ENCODE measurements at regions not wholly inside any gene's neighbourhood (a gene's known extent, or its start where the extent isn't known, plus 50 kb on each side); places are given as distances from the start of the nearest gene placed in this dataset.

- no peak for DNase-seq (ENCODE audit: low read depth, low spot score)
- H4K20me1 ChIP-seq (replicated peaks; ENCODE audit: control insufficient read depth, extremely low read depth, insufficient read depth, low read length) = no peaks in the 10 kb centered on the region
- no peaks in the 10 kb centered on the region for H3K9me1 ChIP-seq (replicated peaks; ENCODE audit: control insufficient read depth, extremely low read depth, insufficient read depth, low read length)
- no peaks in the 10 kb centered on the region for H3K36me3 ChIP-seq (ENCODE audit: control insufficient read depth in 2 of 2, extremely low read depth in 1 of 2, insufficient read depth in 2 of 2, low read length in 2 of 2)
- intact Hi-C loops (cut with micrococcal nuclease) = no loop called here
- TF ChIP-seq, protein P1, sequence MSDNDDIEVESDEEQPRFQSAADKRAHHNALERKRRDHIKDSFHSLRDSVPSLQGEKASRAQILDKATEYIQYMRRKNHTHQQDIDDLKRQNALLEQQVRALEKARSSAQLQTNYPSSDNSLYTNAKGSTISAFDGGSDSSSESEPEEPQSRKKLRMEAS (IDR thresholded peaks at IDR 0.05; ENCODE audit: insufficient read depth, insufficient read length) = no peak
- TF ChIP-seq JUN (IDR thresholded peaks at IDR 0.05; ENCODE audit: borderline replicate concordance, insufficient read depth, insufficient read length, low read depth) (no peak), POLR2A (IDR thresholded peaks at IDR 0.05; ENCODE audit: low read depth, low read length) (no peak), POLR2AphosphoS5 (IDR thresholded peaks at IDR 0.05; ENCODE audit: insufficient read depth, low read depth, low read length) (no peak), GATA2 (IDR thresholded peaks at IDR 0.05; ENCODE audit: insufficient read depth, insufficient read length, low read depth, low read length) (no peak)
- TF ChIP-seq, protein P2, sequence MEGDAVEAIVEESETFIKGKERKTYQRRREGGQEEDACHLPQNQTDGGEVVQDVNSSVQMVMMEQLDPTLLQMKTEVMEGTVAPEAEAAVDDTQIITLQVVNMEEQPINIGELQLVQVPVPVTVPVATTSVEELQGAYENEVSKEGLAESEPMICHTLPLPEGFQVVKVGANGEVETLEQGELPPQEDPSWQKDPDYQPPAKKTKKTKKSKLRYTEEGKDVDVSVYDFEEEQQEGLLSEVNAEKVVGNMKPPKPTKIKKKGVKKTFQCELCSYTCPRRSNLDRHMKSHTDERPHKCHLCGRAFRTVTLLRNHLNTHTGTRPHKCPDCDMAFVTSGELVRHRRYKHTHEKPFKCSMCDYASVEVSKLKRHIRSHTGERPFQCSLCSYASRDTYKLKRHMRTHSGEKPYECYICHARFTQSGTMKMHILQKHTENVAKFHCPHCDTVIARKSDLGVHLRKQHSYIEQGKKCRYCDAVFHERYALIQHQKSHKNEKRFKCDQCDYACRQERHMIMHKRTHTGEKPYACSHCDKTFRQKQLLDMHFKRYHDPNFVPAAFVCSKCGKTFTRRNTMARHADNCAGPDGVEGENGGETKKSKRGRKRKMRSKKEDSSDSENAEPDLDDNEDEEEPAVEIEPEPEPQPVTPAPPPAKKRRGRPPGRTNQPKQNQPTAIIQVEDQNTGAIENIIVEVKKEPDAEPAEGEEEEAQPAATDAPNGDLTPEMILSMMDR (IDR thresholded peaks at IDR 0.05; ENCODE audit: extremely low read depth in 1 of 2, insufficient read depth in 1 of 2, low read depth in 1 of 2, low read length in 2 of 2) = no peak
- no peaks in the 10 kb centered on the region for H3K79me2 ChIP-seq (ENCODE audit: control insufficient read depth, insufficient read depth, low read length)
- CTCF ChIA-PET = no interaction called here
- H3K27ac ChIP-seq (ENCODE audit: insufficient read depth, low read depth, low read length) = no peak overlapping the region
- H3K4me3 ChIP-seq (replicated peaks in 1 of 3; ENCODE audit: insufficient read depth in 1 of 3, low read depth in 1 of 3, low read length in 3 of 3) = no peak overlapping the region
- no peaks in the 10 kb centered on the region for H3K9me3 ChIP-seq (replicated peaks; ENCODE audit: control insufficient read depth, insufficient read depth, low read length)
- POLR2A ChIA-PET = no interaction called here
- H3K4me2 ChIP-seq (ENCODE audit: insufficient read depth, low read length) = no peak overlapping the region
- no TSS peak for BruUV-seq (replicated peaks)
- dilution Hi-C loops (cut with MboI; ENCODE audit: extremely low pct_ligation_motif_present, low sequenced_read_pairs) = no loop called here
- H3K27me3 ChIP-seq (ENCODE audit: control insufficient read depth in 2 of 2, insufficient read depth in 2 of 2, low read length in 2 of 2) = no peaks in the 10 kb centered on the region
- no peaks in the 10 kb centered on the region for H3K4me1 ChIP-seq (ENCODE audit: control insufficient read depth, extremely low read depth, insufficient read depth, low read length)
- H3K9ac ChIP-seq (replicated peaks; ENCODE audit: extremely low read depth, insufficient read depth, low read length) = no peak overlapping the region
- no peak for FAIRE-seq
- H2AFZ ChIP-seq (ENCODE audit: low read depth, low read length) = no peak overlapping the region
These were observed 484.7 kb upstream of the ARRDC3 start for GRCh38 chr5:91867799-91868198.

DNA sequence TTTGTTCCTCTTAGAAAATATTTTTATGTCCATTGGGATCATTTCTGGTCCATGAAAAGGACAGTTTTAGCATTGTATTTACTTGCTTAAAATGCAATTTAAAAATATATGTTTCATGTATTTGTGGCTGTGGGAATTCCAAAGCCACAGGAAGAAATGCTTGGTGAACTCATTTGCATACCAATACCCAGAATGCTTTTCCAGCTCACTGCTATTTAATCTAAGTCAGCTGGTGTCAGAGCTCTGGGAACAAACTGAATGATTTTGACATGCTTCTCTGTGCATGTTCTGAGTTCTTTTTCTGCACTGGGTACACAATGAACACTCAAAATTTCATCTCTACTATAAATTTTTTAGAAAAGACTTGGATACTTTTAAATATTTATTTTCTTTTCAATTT lies 482.8 kb upstream of the ARRDC3 start:
- Histone ChIP-seq H2AFZ (ENCODE audit: low read depth, low read length) (no peak overlapping the region), H3K27ac (ENCODE audit: insufficient read depth, low read depth, low read length) (no peak overlapping the region), H3K36me3 (ENCODE audit: control insufficient read depth in 2 of 2, extremely low read depth in 1 of 2, insufficient read depth in 2 of 2, low read length in 2 of 2) (no peaks in the 10 kb centered on the region), H3K4me2 (ENCODE audit: insufficient read depth, low read length) (no peak overlapping the region), H3K27me3 (ENCODE audit: control insufficient read depth in 2 of 2, insufficient read depth in 2 of 2, low read length in 2 of 2) (no peaks in the 10 kb centered on the region), H3K9me3 (replicated peaks; ENCODE audit: control insufficient read depth, insufficient read depth, low read length) (no peaks in the 10 kb centered on the region), H3K4me3 (replicated peaks in 1 of 3; ENCODE audit: insufficient read depth in 1 of 3, low read depth in 1 of 3, low read length in 3 of 3) (no peak overlapping the region), H3K9ac (replicated peaks; ENCODE audit: extremely low read depth, insufficient read depth, low read length) (no peak overlapping the region), H3K79me2 (ENCODE audit: control insufficient read depth, insufficient read depth, low read length) (no peaks in the 10 kb centered on the region), H3K4me1 (ENCODE audit: control insufficient read depth, extremely low read depth, insufficient read depth, low read length) (no peaks in the 10 kb centered on the region), H4K20me1 (replicated peaks; ENCODE audit: control insufficient read depth, extremely low read depth, insufficient read depth, low read length) (no peaks in the 10 kb centered on the region), H3K9me1 (replicated peaks; ENCODE audit: control insufficient read depth, extremely low read depth, insufficient read depth, low read length) (no peaks in the 10 kb centered on the region)
- dilution Hi-C loops (cut with MboI; ENCODE audit: extremely low pct_ligation_motif_present, low sequenced_read_pairs) = no loop called here
- intact Hi-C loops (cut with micrococcal nuclease) = no loop called here
- BruUV-seq (replicated peaks) = no TSS peak
- no peak for DNase-seq (ENCODE audit: low read depth, low spot score)
- TF ChIP-seq, protein P1 (IDR thresholded peaks at IDR 0.05; ENCODE audit: insufficient read depth, insufficient read length) = no peak
- TF ChIP-seq EZH2 (IDR thresholded peaks at IDR 0.05; ENCODE audit: borderline replicate concordance, low read depth, low read length, severe bottlenecking) (no peak), POLR2A (IDR thresholded peaks at IDR 0.05; ENCODE audit: low read depth, low read length) (no peak), MYC (IDR thresholded peaks at IDR 0.05; ENCODE audit: low read depth, low read length) (no peak), POLR2AphosphoS5 (IDR thresholded peaks at IDR 0.05; ENCODE audit: insufficient read depth, low read depth, low read length) (no peak), GATA2 (IDR thresholded peaks at IDR 0.05; ENCODE audit: insufficient read depth, insufficient read length, low read depth, low read length) (no peak), FOS (IDR thresholded peaks at IDR 0.05; ENCODE audit: borderline replicate concordance, insufficient read depth, low read length) (no peak), JUN (IDR thresholded peaks at IDR 0.05; ENCODE audit: borderline replicate concordance, insufficient read depth, insufficient read length, low read depth) (no peak)
- TF ChIP-seq, protein P2 (IDR thresholded peaks at IDR 0.05; ENCODE audit: extremely low read depth in 1 of 2, insufficient read depth in 1 of 2, low read depth in 1 of 2, low read length in 2 of 2) = no peak
- FAIRE-seq = no peak
- POLR2A ChIA-PET = no interaction called here
- CTCF ChIA-PET = no interaction called here

All from endothelial cell of umbilical vein (primary cell).